GM12878 (cell line): ENCODE measurements at regions not wholly inside any gene's neighbourhood (a gene's known extent, or its start where the extent isn't known, plus 50 kb on each side); places are given as distances from the start of the nearest gene placed in this dataset.

ENCODE experiments used
- ATAC-seq: fragments of 200-7000 bp; cut with Tn5 transposase; 3 replicates; pipeline ENCODE4 v1.9.1; 2020; ENCODE audit warnings: mild to moderate bottlenecking, moderate library complexity
- BruUV-seq: library from RNA; stranded (reverse); fragments of 400-500 nt; replicated peaks from 2 replicates; lab custom pipeline; 2021; lab: Mats Ljungman, UMichigan
- CTCF ChIA-PET: fragments of 300-600 bp; sonication (Branson Sonifier 250); formaldehyde crosslinking; extraction: SDS; loops from one replicate; lab custom pipeline; 2021; ENCODE audit warnings: inconsistent platforms; lab: Yijun Ruan, JAX
- POLR2A ChIA-PET: fragments of 350-600 bp; formaldehyde crosslinking; extraction: SDS; loops from one replicate; lab custom pipeline; 2021; ENCODE audit warnings: inconsistent platforms; lab: Charles Lee
- RAD21 ChIA-PET: fragments of 300-600 bp; sonication (Branson Sonifier 250); formaldehyde crosslinking; loops from one replicate; lab custom pipeline; 2023; ENCODE audit warnings: antibody characterized with exemption; ENCODE audit not compliant: unreplicated experiment; lab: Charles Lee
- SMC1A ChIA-PET: fragments of 300-600 bp; sonication (Branson Sonifier 250); formaldehyde crosslinking; loops from one replicate; lab custom pipeline; 2023; ENCODE audit not compliant: unreplicated experiment, uncharacterized antibody; lab: Charles Lee
- DNase-seq: peaks from one replicate; pipeline ENCODE4 v3.0.0-alpha.2; 2011; ENCODE audit warnings: low read depth, low spot score
- FAIRE-seq: peaks from 3 replicates; lab custom pipeline; 2011; peaks lifted over from hg19 to GRCh38; lab: Jason Lieb, UNC
- H2AFZ ChIP-seq: 2 replicates; pipeline ENCODE4 v1.6.0; 2011; ENCODE audit warnings: low read depth, low read length, control low read depth; ENCODE audit not compliant: control insufficient read depth
- H3K27ac ChIP-seq: 2 replicates; pipeline ENCODE4 v1.5.1; 2011; ENCODE audit warnings: control low read depth; ENCODE audit not compliant: control insufficient read depth, insufficient read depth
- H3K27me3 ChIP-seq, 2 experiments: replicated peaks in 1 of 2; 2 replicates each; pipeline versions ENCODE4 v1.6.0 to v1.6.1; 2011; ENCODE audit warnings: low read length in 1 of 2; ENCODE audit not compliant: control insufficient read depth in 2 of 2, insufficient read depth in 2 of 2
- H3K36me3 ChIP-seq, 2 experiments: 2 replicates each; pipeline ENCODE4 v1.5.1; 2011; ENCODE audit warnings: low read length in 1 of 2; ENCODE audit not compliant: control insufficient read depth in 2 of 2, insufficient read depth in 2 of 2
- H3K4me1 ChIP-seq: 2 replicates; pipeline ENCODE4 v1.6.1; 2011; ENCODE audit warnings: mild to moderate bottlenecking, low read length, moderate library complexity, mixed read lengths; ENCODE audit not compliant: control insufficient read depth, insufficient read depth
- H3K4me2 ChIP-seq: 2 replicates; pipeline ENCODE4 v1.6.0; 2011; ENCODE audit warnings: control low read depth; ENCODE audit not compliant: control insufficient read depth, insufficient read depth
- H3K4me3 ChIP-seq: fragments of 200-600 bp; sonication (generic); 2 replicates; pipeline ENCODE4 v1.5.1; 2016
- H3K79me2 ChIP-seq: 2 replicates; pipeline ENCODE4 v1.6.0; 2011; ENCODE audit warnings: low read length; ENCODE audit not compliant: control insufficient read depth, insufficient read depth
- H3K9ac ChIP-seq: 2 replicates; pipeline ENCODE4 v1.8.0; 2011; ENCODE audit warnings: low read length, control low read depth, mixed read lengths; ENCODE audit not compliant: control insufficient read depth, insufficient read depth
- H3K9me3 ChIP-seq: replicated peaks from 3 replicates; pipeline ENCODE4 v1.5.1; 2011; ENCODE audit warnings: mild to moderate bottlenecking, low read length; ENCODE audit not compliant: control insufficient read depth, insufficient read depth
- H4K20me1 ChIP-seq: 2 replicates; pipeline ENCODE4 v1.6.0; 2011; ENCODE audit not compliant: control insufficient read depth, insufficient read depth
- BCL3 ChIP-seq: IDR thresholded peaks from 2 replicates; pipeline ENCODE4 v1.6.1; 2011; ENCODE audit warnings: borderline replicate concordance, low read depth, mild to moderate bottlenecking, moderate library complexity, low read length; ENCODE audit not compliant: insufficient read depth, poor library complexity, severe bottlenecking
- BRCA1 ChIP-seq: IDR thresholded peaks from 2 replicates; pipeline ENCODE4 v1.6.1; 2011; ENCODE audit warnings: low read depth, low read length, improper control_type of control experiment
- CBFB ChIP-seq: IDR thresholded peaks from 2 replicates; pipeline ENCODE4 v1.6.1; 2016; ENCODE audit warnings: antibody characterized with exemption, low read depth
- HCFC1 ChIP-seq: fragments of 150-350 bp; IDR thresholded peaks from 2 replicates; pipeline ENCODE4 v1.6.1; 2014; ENCODE audit warnings: low read length
- KLF5 ChIP-seq: fragments of 450-650 bp; IDR thresholded peaks from 2 replicates; pipeline ENCODE4 v1.6.1; 2014; ENCODE audit warnings: mild to moderate bottlenecking; ENCODE audit not compliant: partially characterized antibody
- MYB ChIP-seq: fragments of 150-350 bp; IDR thresholded peaks from 2 replicates; pipeline ENCODE4 v1.6.1; 2014; ENCODE audit warnings: mild to moderate bottlenecking, low read depth, low read length, borderline replicate concordance
- NR2C2 ChIP-seq: IDR thresholded peaks from 2 replicates; pipeline ENCODE4 v1.6.1; 2011; ENCODE audit warnings: borderline replicate concordance, low read depth; ENCODE audit not compliant: control insufficient read depth, insufficient read length
- RAD21 ChIP-seq: IDR thresholded peaks from 2 replicates; pipeline ENCODE4 v1.6.1; 2011; ENCODE audit warnings: mild to moderate bottlenecking, low read depth, low read length, moderate library complexity; ENCODE audit not compliant: insufficient read depth
- RCOR1 ChIP-seq: conservative IDR thresholded peaks from 2 replicates; pipeline ENCODE4 v1.6.1; 2012; ENCODE audit warnings: low read depth, low read length, improper control_type of control experiment
- SP1 ChIP-seq: IDR thresholded peaks from one replicate; pipeline ENCODE4 v1.6.1; 2011; ENCODE audit warnings: low read depth, low read length
- SREBF2 ChIP-seq: IDR thresholded peaks from 2 replicates; pipeline ENCODE4 v1.6.1; 2012; ENCODE audit warnings: mild to moderate bottlenecking, low read length
- TCF7 ChIP-seq: IDR thresholded peaks from 2 replicates; pipeline ENCODE4 v1.6.1; 2014; ENCODE audit warnings: antibody characterized with exemption, borderline replicate concordance
- ZBED1 ChIP-seq: IDR thresholded peaks from 2 replicates; pipeline ENCODE4 v1.6.1; 2016; ENCODE audit warnings: borderline replicate concordance
- ZBTB11 ChIP-seq: fragments of 450-650 bp; formaldehyde crosslinking; IDR thresholded peaks from 2 replicates; pipeline ENCODE4 v1.5.0; 2022; ENCODE audit warnings: mild to moderate bottlenecking, missing genetic modification characterization
- ZNF274 ChIP-seq: IDR thresholded peaks from one replicate; pipeline ENCODE4 v1.8.0; 2011; ENCODE audit not compliant: insufficient read length, insufficient read depth
- WGBS: methylation state at CpG from one replicate; pipeline ENCODE4 v1.1.6; 2016; ENCODE audit warnings: low lambda C conversion rate; ENCODE audit not compliant: insufficient replicate concordance, insufficient coverage; ENCODE audit errors: missing lambda C conversion rate; 5-methylcytosine and 5-hydroxymethylcytosine counted together
- in situ Hi-C: fragments of 300-500 bp; cut with MboI; formaldehyde crosslinking; loops from 9 replicates; pipeline ENCODE4 v1.14.3; 2018; ENCODE audit warnings: mixed read lengths
- intact Hi-C: fragments of 100-400 bp; cut with micrococcal nuclease; formaldehyde crosslinking; loops from one replicate; pipeline ENCODE4 v1.14.2; 2022; ENCODE audit not compliant: unreplicated experiment

DNA sequence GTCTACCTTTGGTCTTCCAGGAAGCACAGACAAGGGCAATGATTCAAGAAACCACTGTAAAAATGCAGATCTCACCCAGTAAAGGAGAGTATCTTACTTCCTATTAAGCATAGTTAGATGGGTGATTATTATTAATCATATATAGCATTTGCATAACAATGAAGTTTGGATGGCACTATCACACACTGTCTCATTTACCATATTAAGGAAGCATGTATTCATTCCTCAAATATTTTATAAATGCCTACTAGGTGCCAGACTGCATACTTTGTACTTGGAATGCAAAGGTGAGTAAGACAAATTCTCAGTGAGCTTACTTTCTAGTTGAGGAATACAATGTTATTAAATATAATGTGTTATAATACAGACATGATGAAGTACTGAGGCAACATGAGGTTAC lies 53.9 kb upstream of the SKAP2 start:
- ChIA-PET RAD21 (no interaction called here), POLR2A (no interaction called here), CTCF (no interaction called here), SMC1A (no interaction called here)
- Histone ChIP-seq H3K4me3 (no peak overlapping the region), H3K9ac (no peak overlapping the region), H3K4me1 (no peaks in the 10 kb centered on the region), H3K36me3 (no peaks in the 10 kb centered on the region), H4K20me1 (no peaks in the 10 kb centered on the region), H2AFZ (no peak overlapping the region), H3K79me2 (no peaks in the 10 kb centered on the region), H3K9me3 (no peaks in the 10 kb centered on the region), H3K27me3 (peaks cover 0 to 2% of the 10 kb centered on the region in 2 experiments; a peak in 1 of 4 replicates), H3K27ac (no peak overlapping the region), H3K4me2 (no peak overlapping the region)
- no peak for TF ChIP-seq SP1
- TF ChIP-seq BRCA1, result no peak
- TF ChIP-seq CBFB, result no peak
- no peak for TF ChIP-seq NR2C2
- no peak for TF ChIP-seq RCOR1
- in situ Hi-C loops (no loop called here), intact Hi-C loops (no loop called here)
- DNase-seq, result no peak
- ATAC-seq, result no peak
- BruUV-seq, result no TSS peak
- no peak for FAIRE-seq

GRCh38 chr7:26916779-26917320 lies 52.5 kb upstream of the SKAP2 start:
- SMC1A ChIA-PET, result interaction anchor here (1.3 kb wide), 1 partner anchor 180 kb away, joined by 3 read pairs; no protein-coding TSS in a partner anchor
- Histone ChIP-seq H2AFZ (no peak overlapping the region), H3K27me3 (peaks cover 0 to 2% of the 10 kb centered on the region in 2 experiments; a peak in 1 of 4 replicates), H3K27ac (no peak overlapping the region), H3K79me2 (no peaks in the 10 kb centered on the region), H3K4me2 (no peak overlapping the region), H4K20me1 (no peaks in the 10 kb centered on the region), H3K4me1 (no peaks in the 10 kb centered on the region), H3K36me3 (no peaks in the 10 kb centered on the region), H3K9ac (no peak overlapping the region), H3K9me3 (no peaks in the 10 kb centered on the region), H3K4me3 (no peak overlapping the region)
- RAD21 ChIA-PET, result no interaction called here
- in situ Hi-C loops, result no loop called here
- DNase-seq (no peak), FAIRE-seq (no peak), ATAC-seq (no peak)
- intact Hi-C loops, result no loop called here
- BruUV-seq, result no TSS peak
- CTCF ChIA-PET, result no interaction called here
- 1% methylated on average over 3 of the region's 3 CpGs for WGBS
- POLR2A ChIA-PET, result no interaction called here
- TF ChIP-seq RAD21, result no peak
- no peak for TF ChIP-seq ZBED1
- TF ChIP-seq TCF7, result no peak
- TF ChIP-seq KLF5, result no peak
- no peak for TF ChIP-seq ZBTB11
- TF ChIP-seq CBFB, result no peak
- no peak for TF ChIP-seq ZNF274
- TF ChIP-seq BCL3, result no peak
- no peak for TF ChIP-seq SREBF2
- TF ChIP-seq MYB, result no peak
- TF ChIP-seq HCFC1, result no peak
